Omental fat pad (tissue), 3 donors: ENCODE measurements at regions not wholly inside any gene's neighbourhood (a gene's known extent, or its start where the extent isn't known, plus 50 kb on each side); places are given as distances from the start of the nearest gene placed in this dataset.

Experiments
- ATAC-seq: fragments of 150-250 bp; one replicate; pipeline ENCODE4 v1.9.1; 2016; ENCODE audit warnings: mild to moderate bottlenecking, moderate library complexity; ENCODE audit not compliant: low FRiP score
- DNase-seq: peaks from one replicate; pipeline ENCODE4 v3.0.0-alpha.2; 2019; ENCODE audit warnings: low spot score
- TF ChIP-seq, protein P1 (sequence below), 3 donors: fragments of 450-650 bp; IDR thresholded peaks; one replicate each; pipeline ENCODE4 v1.5.1; 2016 to 2017; ENCODE audit warnings: antibody characterized with exemption in 3 of 3, mild to moderate bottlenecking in 3 of 3, moderate library complexity in 2 of 3

- no peak for ATAC-seq
- TF ChIP-seq, protein P1, sequence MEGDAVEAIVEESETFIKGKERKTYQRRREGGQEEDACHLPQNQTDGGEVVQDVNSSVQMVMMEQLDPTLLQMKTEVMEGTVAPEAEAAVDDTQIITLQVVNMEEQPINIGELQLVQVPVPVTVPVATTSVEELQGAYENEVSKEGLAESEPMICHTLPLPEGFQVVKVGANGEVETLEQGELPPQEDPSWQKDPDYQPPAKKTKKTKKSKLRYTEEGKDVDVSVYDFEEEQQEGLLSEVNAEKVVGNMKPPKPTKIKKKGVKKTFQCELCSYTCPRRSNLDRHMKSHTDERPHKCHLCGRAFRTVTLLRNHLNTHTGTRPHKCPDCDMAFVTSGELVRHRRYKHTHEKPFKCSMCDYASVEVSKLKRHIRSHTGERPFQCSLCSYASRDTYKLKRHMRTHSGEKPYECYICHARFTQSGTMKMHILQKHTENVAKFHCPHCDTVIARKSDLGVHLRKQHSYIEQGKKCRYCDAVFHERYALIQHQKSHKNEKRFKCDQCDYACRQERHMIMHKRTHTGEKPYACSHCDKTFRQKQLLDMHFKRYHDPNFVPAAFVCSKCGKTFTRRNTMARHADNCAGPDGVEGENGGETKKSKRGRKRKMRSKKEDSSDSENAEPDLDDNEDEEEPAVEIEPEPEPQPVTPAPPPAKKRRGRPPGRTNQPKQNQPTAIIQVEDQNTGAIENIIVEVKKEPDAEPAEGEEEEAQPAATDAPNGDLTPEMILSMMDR (IDR thresholded peaks at IDR 0.05): no peak
- DNase-seq: no peak
Measured at GRCh38 chr2:40737180-40737579, 285.3 kb upstream of the SLC8A1 start.

GRCh38 chr2:40740419-40740818 lies 288.5 kb upstream of the SLC8A1 start:
- TF ChIP-seq, protein P1 (IDR thresholded peaks at IDR 0.05): no peak
- DNase-seq: no peak
- no peak for ATAC-seq

DNA sequence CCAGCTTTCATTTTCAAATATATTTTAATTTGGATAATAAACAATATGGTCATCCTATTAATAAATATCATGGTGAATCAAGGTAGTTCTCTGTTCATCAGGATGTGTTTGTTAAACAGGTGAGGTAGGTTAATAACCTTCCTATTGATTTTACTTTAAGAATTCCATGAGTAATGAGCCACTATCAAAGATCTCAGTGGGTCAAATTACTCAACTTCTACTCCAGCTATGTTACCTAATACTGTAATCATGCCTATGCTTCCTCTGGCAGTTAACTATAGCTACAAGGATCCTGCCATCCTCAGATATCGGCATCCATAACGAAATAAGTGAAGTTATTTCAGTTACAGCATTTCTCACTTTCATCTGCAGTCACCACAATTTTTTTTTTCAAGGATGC lies 289.6 kb upstream of the SLC8A1 start:
- TF ChIP-seq, protein P1 (IDR thresholded peaks at IDR 0.05): no peak
- ATAC-seq (no peak), DNase-seq (no peak)

- no peak for DNase-seq
- TF ChIP-seq, protein P1 (IDR thresholded peaks at IDR 0.05): no peak
- no peak for ATAC-seq
Measured at GRCh38 chr2:40746191-40746590, 294.3 kb upstream of the SLC8A1 start.

DNA sequence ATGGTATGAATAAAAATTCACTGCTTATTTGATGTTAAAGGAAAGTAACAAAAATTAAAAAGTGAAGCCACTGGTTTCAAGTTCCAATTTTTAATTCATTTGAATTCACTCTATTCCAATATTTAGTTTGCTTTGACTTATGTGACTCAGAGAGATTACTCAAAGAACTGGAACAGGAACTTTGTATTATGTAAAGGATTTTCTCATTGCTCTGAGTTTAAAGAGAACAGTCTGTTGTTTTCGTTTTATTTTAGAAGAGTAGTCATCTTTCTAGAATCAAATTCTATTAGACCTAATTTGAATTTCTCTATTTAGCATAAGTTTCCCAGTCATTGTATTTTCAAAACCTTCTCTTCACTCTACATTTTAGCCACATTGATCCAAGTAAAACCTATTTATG lies 300.1 kb upstream of the SLC8A1 start:
- DNase-seq (no peak), ATAC-seq (no peak)
- TF ChIP-seq, protein P1 (IDR thresholded peaks at IDR 0.05): no peak

- ATAC-seq (no peak), DNase-seq (no peak)
- TF ChIP-seq, protein P1 (IDR thresholded peaks at IDR 0.05): no peak
Measured at GRCh38 chr2:40752796-40753195, 300.9 kb upstream of the SLC8A1 start.

- ATAC-seq (no peak), DNase-seq (no peak)
- TF ChIP-seq, protein P1 (IDR thresholded peaks at IDR 0.05): no peak
Measured at GRCh38 chr2:40754912-40755311, 303.0 kb upstream of the SLC8A1 start.
